ENCODE measurements at regions not wholly inside any gene's neighbourhood (a gene's known extent, or its start where the extent isn't known, plus 50 kb on each side); places are given as distances from the start of the nearest gene placed in this dataset.
A peak's percentile ranks its signal among the peaks of the same experiment; 100 is the strongest.

- TF ChIP-seq Cebpa-rat (IDR thresholded peaks at IDR 0.05) = no peak
- Histone ChIP-seq H3K36me3 (no peaks in the 10 kb centered on the region), H3K9ac (no peak overlapping the region), H3K4me2 (no peak overlapping the region; a peak in 1 of 22 replicates), H3K9me3 (replicated peaks in 1 of 11) (peaks cover 0 to 9% (median 8%) of the 10 kb centered on the region in 11 experiments; a peak in 15 of 22 replicates), H3K27me3 (no peaks in the 10 kb centered on the region), H4K20me1 (no peaks in the 10 kb centered on the region), H3K4me3 (no peak overlapping the region), H3K27ac (no peak overlapping the region), H3K4me1 (peaks cover 0 to 21% (median 0%) of the 10 kb centered on the region in 10 experiments; a peak in 4 of 20 replicates)
Measured at GRCh38 chr5:39485079-39485478, 60.3 kb upstream of the DAB2 start.

- Histone ChIP-seq H3K36me3 (no peaks in the 10 kb centered on the region), H3K27me3 (no peaks in the 10 kb centered on the region), H3K4me2 (no peak overlapping the region; a peak in 1 of 22 replicates), H3K9ac (no peak overlapping the region), H3K9me3 (replicated peaks in 1 of 11) (peaks cover 0 to 4% (median 4%) of the 10 kb centered on the region in 11 experiments; a peak in 15 of 22 replicates), H3K4me1 (peaks cover 0 to 21% (median 0%) of the 10 kb centered on the region in 10 experiments; a peak in 4 of 20 replicates), H3K27ac (no peak overlapping the region), H4K20me1 (no peaks in the 10 kb centered on the region), H3K4me3 (no peak overlapping the region)
- TF ChIP-seq Cebpa-rat (IDR thresholded peaks at IDR 0.05) = no peak
Measured at GRCh38 chr5:39484673-39485072, 59.9 kb upstream of the DAB2 start.

GRCh38 chr5:39482098-39482497 is 57.3 kb upstream of the DAB2 start:
- H3K27ac ChIP-seq = no peak overlapping the region
- no peak overlapping the region for H3K4me2 ChIP-seq
- no peaks in the 10 kb centered on the region for H3K36me3 ChIP-seq
- peaks cover 0 to 22% (median 0%) of the 10 kb centered on the region in 10 experiments; a peak in 6 of 20 replicates for H3K4me1 ChIP-seq
- H4K20me1 ChIP-seq = no peaks in the 10 kb centered on the region
- H3K9me3 ChIP-seq (replicated peaks in 1 of 11) = no peaks in the 10 kb centered on the region
- no peak overlapping the region for H3K9ac ChIP-seq
- no peak for TF ChIP-seq Cebpa-rat (IDR thresholded peaks at IDR 0.05)
- H3K4me3 ChIP-seq = no peak overlapping the region
- no peaks in the 10 kb centered on the region for H3K27me3 ChIP-seq

DNA sequence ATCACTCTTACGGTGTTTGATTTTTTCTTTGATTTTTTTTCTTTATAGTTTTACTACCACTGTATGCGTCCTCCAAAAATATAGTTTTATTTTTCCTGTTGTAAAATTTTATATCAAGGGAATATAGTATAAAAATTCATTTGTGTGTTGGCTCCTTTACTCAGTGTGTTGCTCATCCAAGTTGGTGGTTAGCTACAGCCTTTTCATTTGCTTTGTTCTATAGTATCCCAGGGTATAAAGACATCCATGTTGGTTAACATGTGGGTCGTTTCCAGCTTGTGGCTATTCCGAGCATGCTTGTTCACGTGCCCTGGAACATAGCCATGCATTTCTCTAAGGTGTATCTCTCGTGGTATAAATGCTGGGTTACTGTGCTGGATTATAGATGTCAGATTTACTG is 54.8 kb upstream of the DAB2 start:
- Histone ChIP-seq H3K4me1 (peaks cover 0 to 33% (median 0%) of the 10 kb centered on the region in 10 experiments; a peak in 8 of 20 replicates), H4K20me1 (no peaks in the 10 kb centered on the region), H3K4me3 (no peak overlapping the region), H3K4me2 (no peak overlapping the region), H3K27me3 (no peaks in the 10 kb centered on the region), H3K9ac (no peak overlapping the region), H3K36me3 (no peaks in the 10 kb centered on the region), H3K27ac (no peak overlapping the region), H3K9me3 (replicated peaks in 1 of 11) (no peaks in the 10 kb centered on the region)
- TF ChIP-seq Cebpa-rat (IDR thresholded peaks at IDR 0.05) = no peak

GRCh38 chr5:39478863-39479262 is 54.1 kb upstream of the DAB2 start:
- Histone ChIP-seq H3K27me3 (no peaks in the 10 kb centered on the region), H3K9ac (no peak overlapping the region), H3K4me1 (peaks cover 0 to 36% (median 0%) of the 10 kb centered on the region in 10 experiments; a peak in 8 of 20 replicates), H3K9me3 (replicated peaks in 1 of 11) (no peaks in the 10 kb centered on the region), H3K36me3 (no peaks in the 10 kb centered on the region), H3K27ac (no peak overlapping the region), H3K4me3 (no peak overlapping the region), H4K20me1 (no peaks in the 10 kb centered on the region), H3K4me2 (no peak overlapping the region)
- no peak for TF ChIP-seq Cebpa-rat (IDR thresholded peaks at IDR 0.05)

- H3K4me3 ChIP-seq = no peak overlapping the region
- H3K27ac ChIP-seq = peak overlapping the region in 2 of 11 experiments; percentile 49 to 59; a peak in 4 of 22 replicates
- H3K4me1 ChIP-seq = peaks cover 0 to 55% (median 0%) of the 10 kb centered on the region in 10 experiments; a peak in 8 of 20 replicates
- H3K9me3 ChIP-seq (replicated peaks in 1 of 11) = no peaks in the 10 kb centered on the region
- 0 out of 22 replicates have a peak overlapping the region, but pooled peaks of 1 of the 11 experiments have one; percentile 11 for H3K9ac ChIP-seq
- no peak for TF ChIP-seq Cebpa-rat (IDR thresholded peaks at IDR 0.05)
- H3K36me3 ChIP-seq = no peaks in the 10 kb centered on the region
- peak overlapping the region in 4 of 11 experiments; percentile 31 to 75 (median 45); a peak in 8 of 22 replicates for H3K4me2 ChIP-seq
- no peaks in the 10 kb centered on the region for H4K20me1 ChIP-seq
- H3K27me3 ChIP-seq = no peaks in the 10 kb centered on the region
Measured at GRCh38 chr5:39476843-39477220, 52.1 kb upstream of the DAB2 start.

DNA sequence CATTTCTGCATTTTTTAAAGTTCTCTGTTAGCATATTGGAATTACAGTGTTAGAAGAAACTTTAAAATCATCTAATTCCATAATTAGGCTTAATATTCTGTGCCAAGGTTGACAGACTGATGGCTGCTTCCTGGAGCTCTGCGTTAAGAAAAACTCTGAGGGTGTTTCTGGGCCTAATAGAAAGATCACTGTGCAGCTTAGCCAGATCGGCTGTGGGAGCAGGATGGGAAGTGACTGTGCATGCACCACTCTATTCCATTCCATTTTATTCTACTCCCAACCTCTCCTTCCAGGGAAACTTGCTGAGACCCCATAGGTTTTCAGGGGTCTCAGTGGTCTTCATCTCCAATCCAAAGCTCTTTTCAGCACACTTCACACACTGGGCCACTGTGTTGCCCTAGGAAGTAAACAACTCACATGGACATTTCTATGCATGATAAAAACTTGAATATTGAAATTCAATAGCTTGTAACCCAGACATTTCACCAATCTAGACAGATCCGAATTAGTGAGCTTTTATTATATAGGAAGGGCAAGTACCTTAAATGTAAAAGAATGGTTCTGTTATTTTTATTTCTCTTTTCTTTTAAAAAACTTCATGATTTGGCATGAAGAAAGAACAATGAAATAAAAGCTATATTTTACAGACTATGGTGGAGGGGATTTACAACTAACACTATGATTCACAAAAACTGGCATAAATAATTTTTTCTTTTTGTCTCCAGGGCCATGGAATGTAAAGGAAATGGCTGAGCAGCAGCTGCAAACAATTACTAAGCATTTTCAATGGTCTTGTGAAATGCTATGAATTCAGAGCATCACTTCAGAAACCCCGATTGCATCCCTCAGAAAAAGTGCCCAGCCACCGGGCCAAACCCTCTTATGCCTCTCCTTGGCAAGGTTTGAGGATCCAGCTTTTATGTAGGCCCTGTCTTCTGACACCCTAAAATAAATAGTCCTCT is 51.4 kb upstream of the DAB2 start:
- Histone ChIP-seq H3K27ac (peak overlapping the region in 4 of 11 experiments; percentile 5 to 59 (median 35); a peak in 6 of 22 replicates), H3K9me3 (replicated peaks in 1 of 11) (no peaks in the 10 kb centered on the region), H3K36me3 (no peaks in the 10 kb centered on the region), H3K9ac (peak overlapping the region in 1 of 11 experiments; percentile 11; a peak in 1 of 22 replicates), H3K4me3 (no peak overlapping the region), H4K20me1 (no peaks in the 10 kb centered on the region), H3K4me1 (peaks cover 0 to 62% (median 0%) of the 10 kb centered on the region in 10 experiments; a peak in 8 of 20 replicates), H3K4me2 (peak overlapping the region in 4 of 11 experiments; percentile 31 to 75 (median 45); a peak in 8 of 22 replicates), H3K27me3 (no peaks in the 10 kb centered on the region)
- peak in 2 of 11 experiments; percentile 18 to 26; a peak in 1 of 22 replicates for TF ChIP-seq Cebpa-rat (IDR thresholded peaks at IDR 0.05)

GRCh38 chr5:39475159-39475571 is 50.4 kb upstream of the DAB2 start:
- Histone ChIP-seq H4K20me1 (no peaks in the 10 kb centered on the region), H3K4me1 (peaks cover 0 to 72% (median 1%) of the 10 kb centered on the region in 10 experiments; a peak in 10 of 20 replicates), H3K4me2 (peak overlapping the region in 2 of 11 experiments; percentile 47 to 75; a peak in 4 of 22 replicates), H3K27ac (peak overlapping the region in 1 of 11 experiments; percentile 49; a peak in 1 of 22 replicates), H3K27me3 (no peaks in the 10 kb centered on the region), H3K9me3 (replicated peaks in 1 of 11) (no peaks in the 10 kb centered on the region), H3K36me3 (no peaks in the 10 kb centered on the region), H3K4me3 (no peak overlapping the region), H3K9ac (no peak overlapping the region)
- no peak for TF ChIP-seq Cebpa-rat (IDR thresholded peaks at IDR 0.05)

Measured in BLaER1 treated with 17β-estradiol and CSF1 and Interleukin-3, amounts not matched to agents 10 nM and 100 nM (cell line).